ENCODE measurements at regions not wholly inside any gene's neighbourhood (a gene's known extent, or its start where the extent isn't known, plus 50 kb on each side); places are given as distances from the start of the nearest gene placed in this dataset.

GRCh38 chrX:43121637-43122036 is 343.7 kb upstream of the PPP1R2C start:
- ChIA-PET CTCF (ENCODE audit: unreplicated experiment) (interaction anchor here (0.6 kb wide), 2 partner anchors 144 to 842 kb away, joined by 3 read pairs; no protein-coding TSS in a partner anchor), POLR2A (no interaction called here)
- no TSS peak for BruUV-seq (replicated peaks)

GRCh38 chrX:43139645-43140044 is 361.7 kb upstream of the PPP1R2C start:
- CTCF ChIA-PET (ENCODE audit: unreplicated experiment): no interaction called here
- Histone ChIP-seq H3K4me1 (ENCODE audit: insufficient read depth, low read length, poor library complexity, severe bottlenecking) (no peaks in the 10 kb centered on the region), H3K4me3 (ENCODE audit: low read depth, low read length, poor library complexity, severe bottlenecking) (no peak overlapping the region), H3K36me3 (ENCODE audit: insufficient read depth, low read length) (no peaks in the 10 kb centered on the region), H4K20me1 (ENCODE audit: insufficient read depth, low read length) (no peaks in the 10 kb centered on the region), H3K79me2 (ENCODE audit: insufficient read depth, low read depth, low read length) (no peaks in the 10 kb centered on the region), H3K9me2 (ENCODE audit: insufficient read depth, low read length) (no peaks in the 10 kb centered on the region), H3K4me2 (ENCODE audit: low read length) (no peak overlapping the region), H3K9me3 (ENCODE audit: low read length) (no peaks in the 10 kb centered on the region), H2AFZ (ENCODE audit: low read length) (no peak overlapping the region), H3K27ac (ENCODE audit: low read depth, low read length, poor library complexity, severe bottlenecking) (no peak overlapping the region)
- intact Hi-C loops (cut with micrococcal nuclease; ENCODE audit: unreplicated experiment): no loop called here
- no peak for DNase-seq (ENCODE audit: low spot score)
- POLR2A ChIA-PET: no interaction called here
- no peak for TF ChIP-seq EZH2phosphoT487 (IDR thresholded peaks at IDR 0.05; ENCODE audit: borderline replicate concordance, low read depth, low read length)
- TF ChIP-seq CTCF (conservative IDR thresholded peaks at IDR 0.05; ENCODE audit: low read length): no peak
- BruUV-seq (replicated peaks): no TSS peak

More at GRCh38 chrX:43121637-43122036, 343.7 kb upstream of the PPP1R2C start:
- TF ChIP-seq CTCF (conservative IDR thresholded peaks at IDR 0.05; ENCODE audit: low read length) (0 out of 2 replicates have a peak, but pooled peaks have one; percentile 29), EZH2phosphoT487 (IDR thresholded peaks at IDR 0.05; ENCODE audit: borderline replicate concordance, low read depth, low read length) (no peak)
- Histone ChIP-seq H2AFZ (ENCODE audit: low read length) (no peak overlapping the region), H3K4me1 (ENCODE audit: insufficient read depth, low read length, poor library complexity, severe bottlenecking) (no peaks in the 10 kb centered on the region), H3K4me2 (ENCODE audit: low read length) (no peak overlapping the region), H3K79me2 (ENCODE audit: insufficient read depth, low read depth, low read length) (no peaks in the 10 kb centered on the region), H3K4me3 (ENCODE audit: low read depth, low read length, poor library complexity, severe bottlenecking) (no peak overlapping the region), H4K20me1 (ENCODE audit: insufficient read depth, low read length) (no peaks in the 10 kb centered on the region), H3K27ac (ENCODE audit: low read depth, low read length, poor library complexity, severe bottlenecking) (no peak overlapping the region), H3K9me3 (ENCODE audit: low read length) (no peaks in the 10 kb centered on the region), H3K9me2 (ENCODE audit: insufficient read depth, low read length) (no peaks in the 10 kb centered on the region), H3K36me3 (ENCODE audit: insufficient read depth, low read length) (no peaks in the 10 kb centered on the region; the same call in 1 of the 2 replicates)
- DNase-seq (ENCODE audit: low spot score): peak; percentile 27
- intact Hi-C loops (cut with micrococcal nuclease; ENCODE audit: unreplicated experiment): no loop called here

- H3K79me2 ChIP-seq (ENCODE audit: insufficient read depth, low read depth, low read length): no peaks in the 10 kb centered on the region
- no peak overlapping the region for H3K4me3 ChIP-seq (ENCODE audit: low read depth, low read length, poor library complexity, severe bottlenecking)
- no peak for DNase-seq (ENCODE audit: low spot score)
- H3K4me2 ChIP-seq (ENCODE audit: low read length): no peak overlapping the region
- TF ChIP-seq EZH2phosphoT487 (IDR thresholded peaks at IDR 0.05; ENCODE audit: borderline replicate concordance, low read depth, low read length) (no peak), CTCF (conservative IDR thresholded peaks at IDR 0.05; ENCODE audit: low read length) (no peak)
- no peaks in the 10 kb centered on the region for H4K20me1 ChIP-seq (ENCODE audit: insufficient read depth, low read length)
- intact Hi-C loops (cut with micrococcal nuclease; ENCODE audit: unreplicated experiment): no loop called here
- ChIA-PET CTCF (ENCODE audit: unreplicated experiment) (no interaction called here), POLR2A (interaction anchor here (0.6 kb wide), 1 partner anchor 1268 kb away, joined by 3 read pairs; no protein-coding TSS in a partner anchor)
- BruUV-seq (replicated peaks): no TSS peak
- no peak overlapping the region for H2AFZ ChIP-seq (ENCODE audit: low read length)
- no peaks in the 10 kb centered on the region for H3K9me2 ChIP-seq (ENCODE audit: insufficient read depth, low read length)
- H3K9me3 ChIP-seq (ENCODE audit: low read length): no peaks in the 10 kb centered on the region
- no peaks in the 10 kb centered on the region for H3K36me3 ChIP-seq (ENCODE audit: insufficient read depth, low read length)
- H3K4me1 ChIP-seq (ENCODE audit: insufficient read depth, low read length, poor library complexity, severe bottlenecking): no peaks in the 10 kb centered on the region
- H3K27ac ChIP-seq (ENCODE audit: low read depth, low read length, poor library complexity, severe bottlenecking): no peak overlapping the region
Observed at GRCh38 chrX:43140582-43140981, 362.6 kb upstream of the PPP1R2C start.
